Neural progenitor cell (in vitro differentiated cells): ENCODE measurements at regions not wholly inside any gene's neighbourhood (a gene's known extent, or its start where the extent isn't known, plus 50 kb on each side); places are given as distances from the start of the nearest gene placed in this dataset.

ENCODE experiments used
- DNase-seq: peaks from one replicate; pipeline ENCODE4 v3.0.0-alpha.2; 2016; ENCODE audit warnings: low spot score
- H2AFZ ChIP-seq: fragments of 200-600 bp; sonication (generic); replicated peaks from 2 replicates; pipeline ENCODE4 v1.6.1; 2016; ENCODE audit warnings: antibody characterized with exemption
- H3F3A ChIP-seq: fragments of 200-600 bp; sonication (generic); 2 replicates; pipeline ENCODE4 v1.6.1; 2016; ENCODE audit warnings: antibody characterized with exemption, low read depth
- H3K27ac ChIP-seq: fragments of 200-600 bp; sonication (generic); 2 replicates; pipeline ENCODE4 v1.5.1; 2016; ENCODE audit warnings: mild to moderate bottlenecking
- H3K27me3 ChIP-seq: fragments of 200-600 bp; sonication (generic); 2 replicates; pipeline ENCODE4 v1.6.1; 2016; ENCODE audit warnings: mild to moderate bottlenecking, moderate library complexity
- H3K36me3 ChIP-seq: fragments of 200-600 bp; sonication (generic); 2 replicates; pipeline ENCODE4 v1.5.1; 2016
- H3K4me1 ChIP-seq: fragments of 200-600 bp; sonication (generic); 2 replicates; pipeline ENCODE4 v1.6.1; 2016; ENCODE audit warnings: mixed run types
- H3K4me2 ChIP-seq: fragments of 200-600 bp; sonication (generic); 2 replicates; pipeline ENCODE4 v1.6.1; 2016
- H3K4me3 ChIP-seq: fragments of 200-600 bp; sonication (generic); 2 replicates; pipeline ENCODE4 v1.5.1; 2016
- H3K79me2 ChIP-seq: fragments of 200-600 bp; sonication (generic); 2 replicates; pipeline ENCODE4 v1.6.1; 2016; ENCODE audit warnings: low read depth
- H3K9ac ChIP-seq: fragments of 200-600 bp; sonication (generic); 2 replicates; pipeline ENCODE4 v1.6.1; 2016
- H3K9me3 ChIP-seq: fragments of 200-600 bp; sonication (generic); 2 replicates; pipeline ENCODE4 v1.5.1; 2016; ENCODE audit warnings: low read depth
- H4K20me1 ChIP-seq: fragments of 200-600 bp; sonication (generic); 2 replicates; pipeline ENCODE4 v1.6.1; 2016; ENCODE audit warnings: low read depth
- H3K27ac Mint-ChIP-seq: 3 replicates; pipeline ENCODE4 v1.8.0; 2021; ENCODE audit warnings: mixed read lengths
- H3K27me3 Mint-ChIP-seq: 2 replicates; pipeline ENCODE4 v1.8.0; 2022; ENCODE audit warnings: low read depth, mild to moderate bottlenecking, inconsistent platforms, moderate library complexity, mixed read lengths; ENCODE audit not compliant: insufficient read depth
- H3K36me3 Mint-ChIP-seq: 3 replicates; pipeline ENCODE4 v1.8.0; 2021; ENCODE audit warnings: mixed read lengths
- H3K4me1 Mint-ChIP-seq: 3 replicates; pipeline ENCODE4 v1.8.0; 2021; ENCODE audit warnings: mixed read lengths
- H3K4me3 Mint-ChIP-seq: 3 replicates; pipeline ENCODE4 v1.8.0; 2021; ENCODE audit warnings: mild to moderate bottlenecking, moderate library complexity, mixed read lengths
- H3K9me3 Mint-ChIP-seq: 3 replicates; pipeline ENCODE4 v1.8.0; 2020; ENCODE audit warnings: mixed read lengths
- CTCF ChIP-seq: fragments of 200-600 bp; sonication (generic); IDR thresholded peaks from 2 replicates; pipeline ENCODE4 v1.5.1; 2017; ENCODE audit warnings: antibody characterized with exemption, mild to moderate bottlenecking
- EZH2 ChIP-seq: fragments of 200-600 bp; sonication (generic); IDR thresholded peaks from 2 replicates; pipeline ENCODE4 v1.6.1; 2017; ENCODE audit warnings: antibody characterized with exemption, mild to moderate bottlenecking, moderate library complexity
- EZH2phosphoT487 ChIP-seq: fragments of 200-600 bp; sonication (generic); IDR thresholded peaks from 2 replicates; pipeline ENCODE4 v1.6.1; 2017; ENCODE audit warnings: antibody characterized with exemption

- Histone ChIP-seq H3K9me3 (no peaks in the 10 kb centered on the region), H2AFZ (no peak overlapping the region), H4K20me1 (no peaks in the 10 kb centered on the region), H3K27ac (no peak overlapping the region), H3F3A (no peaks in the 10 kb centered on the region), H3K4me1 (no peaks in the 10 kb centered on the region), H3K36me3 (no peaks in the 10 kb centered on the region), H3K27me3 (peaks cover 6% of the 10 kb centered on the region), H3K4me2 (no peak overlapping the region), H3K9ac (no peak overlapping the region), H3K79me2 (no peaks in the 10 kb centered on the region), H3K4me3 (no peak overlapping the region)
- Mint-ChIP-seq H3K36me3 (peaks cover 2% of the 10 kb centered on the region), H3K4me1 (peaks cover 27% of the 10 kb centered on the region), H3K9me3 (peaks cover 4% of the 10 kb centered on the region), H3K4me3 (no peak overlapping the region), H3K27me3 (peaks cover 2% of the 10 kb centered on the region), H3K27ac (peak overlapping the region; percentile 27)
- TF ChIP-seq EZH2 = no peak
- no peak for TF ChIP-seq CTCF
- TF ChIP-seq EZH2phosphoT487 = no peak
- no peak for DNase-seq
These were observed 539.5 kb upstream of the FZD8 start for GRCh38 chr10:36181426-36182178.

- H3K4me1 Mint-ChIP-seq = peaks cover 22% of the 10 kb centered on the region
- H3K36me3 Mint-ChIP-seq = peaks cover 2% of the 10 kb centered on the region
- Histone ChIP-seq H3K4me3 (no peak overlapping the region), H3F3A (no peaks in the 10 kb centered on the region), H3K27ac (no peak overlapping the region), H3K9ac (no peak overlapping the region), H3K4me2 (no peak overlapping the region), H3K79me2 (no peaks in the 10 kb centered on the region), H3K27me3 (no peaks in the 10 kb centered on the region), H4K20me1 (no peaks in the 10 kb centered on the region), H2AFZ (no peak overlapping the region), H3K36me3 (no peaks in the 10 kb centered on the region), H3K9me3 (no peaks in the 10 kb centered on the region), H3K4me1 (no peaks in the 10 kb centered on the region)
- no peaks in the 10 kb centered on the region for H3K9me3 Mint-ChIP-seq
- H3K27ac Mint-ChIP-seq = no peak overlapping the region
- no peak for DNase-seq
- TF ChIP-seq EZH2phosphoT487 (no peak), CTCF (no peak), EZH2 (no peak)
- H3K27me3 Mint-ChIP-seq = peaks cover 2% of the 10 kb centered on the region
- peak overlapping the region; percentile 46 for H3K4me3 Mint-ChIP-seq
These were observed 536.5 kb upstream of the FZD8 start for GRCh38 chr10:36178616-36179015.

- H3K9ac ChIP-seq = no peak overlapping the region
- no peak for DNase-seq
- H3K27me3 ChIP-seq = no peaks in the 10 kb centered on the region
- H3K4me3 ChIP-seq = no peak overlapping the region
- TF ChIP-seq EZH2phosphoT487 (no peak), CTCF (no peak), EZH2 (no peak)
- no peaks in the 10 kb centered on the region for H3F3A ChIP-seq
- no peak overlapping the region for H2AFZ ChIP-seq
- Mint-ChIP-seq H3K4me3 (no peak overlapping the region), H3K27ac (no peak overlapping the region), H3K4me1 (peaks cover 20% of the 10 kb centered on the region), H3K36me3 (peaks cover 2% of the 10 kb centered on the region), H3K9me3 (no peaks in the 10 kb centered on the region), H3K27me3 (peaks cover 2% of the 10 kb centered on the region)
- no peak overlapping the region for H3K4me2 ChIP-seq
- no peak overlapping the region for H3K27ac ChIP-seq
- H3K9me3 ChIP-seq = no peaks in the 10 kb centered on the region
- no peaks in the 10 kb centered on the region for H3K79me2 ChIP-seq
- H3K4me1 ChIP-seq = no peaks in the 10 kb centered on the region
- H3K36me3 ChIP-seq = no peaks in the 10 kb centered on the region
- H4K20me1 ChIP-seq = no peaks in the 10 kb centered on the region
These were observed 535.0 kb upstream of the FZD8 start for GRCh38 chr10:36177071-36177470.
